ENCODE measurements at regions not wholly inside any gene's neighbourhood (a gene's known extent, or its start where the extent isn't known, plus 50 kb on each side); places are given as distances from the start of the nearest gene placed in this dataset.

DNA sequence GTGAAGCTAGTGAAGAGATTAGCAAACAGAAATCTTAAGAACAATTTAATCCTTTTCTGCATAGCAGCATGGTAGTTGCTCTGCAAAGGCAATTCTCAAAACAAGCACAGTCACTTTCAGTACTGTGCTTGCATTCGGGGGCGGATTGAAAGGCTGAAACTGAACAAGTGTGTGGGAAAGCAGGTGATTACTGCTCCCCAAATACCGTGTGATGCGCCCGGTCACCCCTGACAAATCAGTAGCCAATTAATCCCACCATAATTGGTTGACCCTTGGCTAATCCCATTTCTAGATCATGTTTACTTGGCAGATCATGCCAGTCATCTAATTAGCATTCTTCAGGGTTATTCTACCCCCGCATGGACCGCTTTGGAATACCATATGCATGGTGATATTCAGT is 76.5 kb upstream of the ADRB1 start:
- no peak overlapping the region for H3K27ac Mint-ChIP-seq (ENCODE audit: low read depth)

DNA sequence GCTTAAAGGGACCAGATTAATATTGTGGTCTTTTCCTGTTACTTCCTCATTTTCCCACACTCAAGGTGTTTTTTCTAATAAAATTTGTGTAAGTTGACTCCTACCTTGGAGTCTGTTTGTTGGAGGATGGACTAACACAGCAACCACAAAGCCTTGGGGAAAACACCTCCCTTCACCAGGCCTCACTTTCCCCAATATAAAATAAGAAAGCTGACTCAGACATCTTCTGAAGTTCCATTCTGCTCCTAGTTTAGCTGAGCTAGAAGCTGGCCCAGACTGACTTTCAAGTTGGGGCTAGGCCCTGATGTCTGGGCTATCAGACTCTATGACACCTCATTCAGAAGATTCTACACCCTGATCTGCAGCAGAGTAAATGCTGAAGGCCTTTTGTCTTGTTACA is 73.0 kb upstream of the ADRB1 start:
- Mint-ChIP-seq H3K27me3 (peaks cover 10% of the 10 kb centered on the region), H3K4me3 (no peak overlapping the region), H3K9me3 (no peaks in the 10 kb centered on the region), H3K4me1 (no peaks in the 10 kb centered on the region), H3K36me3 (ENCODE audit: insufficient read depth) (no peaks in the 10 kb centered on the region), H3K27ac (ENCODE audit: low read depth) (no peak overlapping the region)
- DNase-seq (ENCODE audit: low spot score in 2 of 2): no peak
- no peak for ATAC-seq (replicated peaks; ENCODE audit: extremely low read depth, poor library complexity, severe bottlenecking)

More for the DNA sequence above, 76.5 kb upstream of the ADRB1 start:
- Mint-ChIP-seq H3K4me3 (no peak overlapping the region), H3K36me3 (ENCODE audit: insufficient read depth) (no peaks in the 10 kb centered on the region), H3K9me3 (no peaks in the 10 kb centered on the region), H3K4me1 (peaks cover 6% of the 10 kb centered on the region), H3K27me3 (no peaks in the 10 kb centered on the region)
- no peak for ATAC-seq (replicated peaks; ENCODE audit: extremely low read depth, poor library complexity, severe bottlenecking)
- DNase-seq (ENCODE audit: low spot score in 2 of 2): no peak

DNA sequence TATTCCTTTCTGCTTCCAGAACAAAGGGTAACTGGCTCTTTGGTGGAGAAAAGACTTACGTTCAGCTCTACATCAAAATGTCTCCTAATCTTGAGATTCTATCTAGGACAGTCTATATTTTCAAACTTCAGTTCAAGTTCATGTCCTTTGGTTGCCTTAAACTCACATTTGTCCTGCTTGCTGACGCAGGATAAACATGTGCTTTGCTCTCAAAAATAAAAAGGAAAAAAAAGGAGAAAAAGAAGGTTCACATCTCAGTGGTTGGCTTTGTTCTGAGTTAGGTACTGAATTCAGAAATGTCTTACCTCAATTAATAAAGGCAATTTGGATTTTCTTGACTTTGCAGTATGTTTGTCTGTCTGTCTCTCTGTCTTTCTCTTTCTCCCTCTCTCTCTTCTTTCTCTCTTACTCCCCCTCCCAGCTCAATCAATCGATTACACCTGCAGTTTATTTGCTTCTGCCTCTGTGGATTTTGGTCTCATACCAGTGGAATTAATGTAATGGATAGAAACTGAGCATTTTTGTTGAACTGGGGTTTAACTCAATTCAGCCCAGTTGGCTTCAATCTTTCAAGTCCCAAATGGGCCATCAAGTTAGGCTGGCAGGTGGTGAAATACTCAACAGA is 72.2 kb upstream of the ADRB1 start:
- H3K4me1 Mint-ChIP-seq: no peaks in the 10 kb centered on the region
- H3K4me3 Mint-ChIP-seq: no peak overlapping the region
- peaks cover 16% of the 10 kb centered on the region for H3K27me3 Mint-ChIP-seq
- no peak for DNase-seq (ENCODE audit: low spot score in 2 of 2)
- H3K27ac Mint-ChIP-seq (ENCODE audit: low read depth): no peak overlapping the region
- ATAC-seq (replicated peaks; ENCODE audit: extremely low read depth, poor library complexity, severe bottlenecking): no peak
- H3K9me3 Mint-ChIP-seq: no peaks in the 10 kb centered on the region
- no peaks in the 10 kb centered on the region for H3K36me3 Mint-ChIP-seq (ENCODE audit: insufficient read depth)

DNA sequence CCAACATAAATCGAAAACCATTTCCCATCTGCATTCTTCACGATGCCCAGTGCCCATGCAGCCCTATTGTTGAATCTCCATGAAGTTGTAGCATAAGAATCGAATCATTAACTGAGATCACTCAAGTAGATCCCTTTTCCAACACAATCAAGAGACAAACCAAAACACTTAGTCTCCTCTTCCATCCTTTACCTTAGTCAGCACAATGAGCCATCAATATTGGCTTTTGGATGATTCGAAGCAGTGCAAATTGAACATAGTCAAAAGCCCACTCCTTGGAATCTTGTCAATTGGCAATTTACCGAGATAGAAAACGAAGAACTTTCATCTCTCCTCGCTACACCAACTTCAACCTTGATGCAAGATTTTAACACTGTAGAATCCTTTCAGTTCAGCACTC is 66.5 kb upstream of the ADRB1 start:
- Mint-ChIP-seq H3K36me3 (ENCODE audit: insufficient read depth) (no peaks in the 10 kb centered on the region), H3K27me3 (peaks cover 19% of the 10 kb centered on the region), H3K4me3 (no peak overlapping the region), H3K4me1 (peaks cover 6% of the 10 kb centered on the region), H3K9me3 (no peaks in the 10 kb centered on the region), H3K27ac (ENCODE audit: low read depth) (no peak overlapping the region)
- no peak for ATAC-seq (replicated peaks; ENCODE audit: extremely low read depth, poor library complexity, severe bottlenecking)
- no peak for DNase-seq (ENCODE audit: low spot score in 2 of 2)

DNA sequence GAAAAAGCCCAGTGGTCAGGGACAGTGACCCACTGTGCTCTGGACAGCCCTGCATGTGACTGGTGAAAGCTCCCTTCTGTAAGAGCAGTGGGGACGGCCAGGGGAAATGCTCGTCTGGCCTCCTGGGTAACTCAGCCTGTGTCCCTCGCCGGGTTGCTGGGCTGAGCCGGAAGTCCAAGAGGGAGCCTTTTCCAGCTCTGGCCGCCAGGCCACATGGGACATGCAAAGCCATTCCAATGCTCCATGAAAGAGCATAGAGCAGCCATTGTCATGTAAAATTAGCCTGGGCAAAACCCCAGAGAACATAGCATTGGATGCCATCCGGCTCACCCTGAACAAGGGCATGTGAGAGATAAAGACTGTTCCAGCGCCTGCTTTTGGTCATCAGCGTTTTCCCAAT is 64.9 kb upstream of the ADRB1 start:
- peaks cover 19% of the 10 kb centered on the region for H3K27me3 Mint-ChIP-seq
- ATAC-seq (replicated peaks; ENCODE audit: extremely low read depth, poor library complexity, severe bottlenecking): no peak

DNA sequence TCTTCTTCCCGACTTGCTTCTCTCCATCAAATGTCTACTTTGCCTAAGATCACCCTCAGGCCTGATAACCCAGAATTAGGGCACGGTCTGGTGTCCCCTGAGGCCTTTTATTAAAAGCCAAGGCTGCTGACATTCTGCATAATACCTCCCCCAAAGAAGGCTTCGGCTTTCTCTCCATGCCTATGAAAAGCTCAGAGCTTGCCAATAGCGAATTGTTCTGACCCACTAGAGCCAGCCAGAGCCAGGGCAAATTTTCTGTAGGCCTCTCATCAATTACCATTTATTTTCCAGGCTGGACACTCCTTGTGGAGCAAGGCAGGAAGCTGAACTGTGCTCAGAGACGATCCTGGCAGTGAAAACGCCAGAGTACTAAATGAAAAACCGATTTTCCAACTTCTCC is 64.3 kb upstream of the ADRB1 start:
- no peak overlapping the region for H3K4me3 Mint-ChIP-seq
- peaks cover 19% of the 10 kb centered on the region for H3K27me3 Mint-ChIP-seq
- ATAC-seq (replicated peaks; ENCODE audit: extremely low read depth, poor library complexity, severe bottlenecking) (no peak), DNase-seq (ENCODE audit: low spot score in 2 of 2) (no peak)
- no peaks in the 10 kb centered on the region for H3K9me3 Mint-ChIP-seq
- H3K4me1 Mint-ChIP-seq: peaks cover 19% of the 10 kb centered on the region
- H3K27ac Mint-ChIP-seq (ENCODE audit: low read depth): no peak overlapping the region
- H3K36me3 Mint-ChIP-seq (ENCODE audit: insufficient read depth): no peaks in the 10 kb centered on the region

More for the DNA sequence above, 64.9 kb upstream of the ADRB1 start:
- no peak overlapping the region for H3K4me3 Mint-ChIP-seq
- peaks cover 17% of the 10 kb centered on the region for H3K4me1 Mint-ChIP-seq
- no peaks in the 10 kb centered on the region for H3K9me3 Mint-ChIP-seq
- no peak for DNase-seq (ENCODE audit: low spot score in 2 of 2)
- H3K36me3 Mint-ChIP-seq (ENCODE audit: insufficient read depth): no peaks in the 10 kb centered on the region
- no peak overlapping the region for H3K27ac Mint-ChIP-seq (ENCODE audit: low read depth)

DNA sequence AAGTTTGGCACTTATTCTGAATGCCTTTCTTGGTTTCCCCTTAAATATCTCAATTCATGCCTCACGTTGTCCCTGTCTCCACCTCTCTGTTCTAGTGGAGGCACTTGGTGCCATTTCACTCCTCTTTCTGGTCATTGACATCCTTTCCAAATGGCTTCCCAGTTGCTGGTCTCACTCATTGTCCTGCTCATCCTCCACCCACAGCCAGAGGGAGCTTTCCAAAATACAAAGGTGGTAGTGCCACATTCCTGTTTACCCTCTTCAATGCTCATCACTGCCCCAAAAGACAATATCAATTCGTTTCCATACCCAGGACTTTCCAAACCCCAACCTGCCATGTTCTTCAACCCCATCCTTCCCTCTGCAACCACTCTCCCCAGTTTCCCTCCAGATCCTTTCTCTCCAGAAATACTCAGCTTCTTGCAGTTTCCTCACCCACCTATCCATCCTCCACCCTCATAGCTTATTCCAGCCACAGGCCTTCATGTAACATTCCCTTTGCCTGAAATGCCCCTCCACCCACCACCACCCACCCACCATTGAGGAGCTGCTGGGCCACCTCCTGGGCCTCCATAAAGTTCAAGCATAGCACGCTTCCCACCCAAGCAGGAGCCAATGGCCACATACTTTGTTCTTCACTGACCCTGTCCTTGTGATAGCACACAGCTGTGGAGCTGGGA is 63.1 kb upstream of the ADRB1 start:
- Mint-ChIP-seq H3K27me3 (peaks cover 10% of the 10 kb centered on the region), H3K36me3 (ENCODE audit: insufficient read depth) (no peaks in the 10 kb centered on the region), H3K4me1 (peaks cover 19% of the 10 kb centered on the region), H3K27ac (ENCODE audit: low read depth) (no peak overlapping the region), H3K4me3 (no peak overlapping the region), H3K9me3 (no peaks in the 10 kb centered on the region)
- ATAC-seq (replicated peaks; ENCODE audit: extremely low read depth, poor library complexity, severe bottlenecking) (no peak), DNase-seq (ENCODE audit: low spot score in 2 of 2) (no peak)

DNA sequence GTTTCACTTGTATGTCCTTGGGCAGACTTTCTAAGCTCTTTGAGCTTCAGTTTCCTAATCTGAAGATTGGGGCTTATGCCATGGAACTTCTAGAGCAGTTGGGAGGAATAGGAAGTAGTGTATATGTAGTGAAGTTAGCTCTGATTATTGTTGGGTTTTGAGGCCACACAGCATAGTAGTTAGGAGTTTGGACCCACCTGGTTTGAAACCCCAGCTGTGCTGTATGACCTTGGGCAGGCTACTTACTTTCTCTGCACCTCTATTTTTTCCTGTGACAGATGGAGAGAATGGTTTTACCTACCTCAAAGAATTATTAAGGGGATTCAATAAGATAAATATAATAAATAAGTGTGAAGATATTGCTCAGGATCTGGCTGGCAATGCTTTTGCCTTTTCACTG is 61.4 kb upstream of the ADRB1 start:
- H3K4me1 Mint-ChIP-seq: peaks cover 19% of the 10 kb centered on the region
- H3K9me3 Mint-ChIP-seq: no peaks in the 10 kb centered on the region
- no peak for ATAC-seq (replicated peaks; ENCODE audit: extremely low read depth, poor library complexity, severe bottlenecking)
- H3K36me3 Mint-ChIP-seq (ENCODE audit: insufficient read depth): no peaks in the 10 kb centered on the region
- DNase-seq (ENCODE audit: low spot score in 2 of 2): no peak
- no peak overlapping the region for H3K4me3 Mint-ChIP-seq
- no peaks in the 10 kb centered on the region for H3K27me3 Mint-ChIP-seq
- H3K27ac Mint-ChIP-seq (ENCODE audit: low read depth): peak overlapping the region; percentile 5

DNA sequence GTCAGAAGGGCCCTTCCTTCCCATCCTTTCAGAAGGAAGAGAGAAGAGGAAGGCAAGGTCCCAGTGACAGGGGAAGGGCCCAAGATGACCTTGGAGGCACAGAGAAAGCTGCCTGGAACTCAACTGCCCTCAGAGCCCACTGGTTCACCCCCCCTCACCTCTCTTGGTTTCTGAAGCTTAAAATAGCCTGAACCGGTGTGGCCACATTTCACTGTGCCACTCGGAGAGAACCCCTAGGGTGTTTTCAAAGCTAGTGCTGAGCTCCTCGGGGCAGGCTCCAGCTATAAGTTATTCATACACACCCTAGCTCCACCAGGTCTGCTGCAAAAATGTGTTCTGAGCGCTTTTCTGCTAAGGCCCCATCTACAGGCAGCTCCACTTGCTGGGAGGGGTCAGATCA is 60.9 kb upstream of the ADRB1 start:
- DNase-seq (ENCODE audit: low spot score in 2 of 2) (no peak), ATAC-seq (replicated peaks; ENCODE audit: extremely low read depth, poor library complexity, severe bottlenecking) (no peak)
- Mint-ChIP-seq H3K9me3 (no peaks in the 10 kb centered on the region), H3K36me3 (ENCODE audit: insufficient read depth) (no peaks in the 10 kb centered on the region), H3K27me3 (no peaks in the 10 kb centered on the region), H3K27ac (ENCODE audit: low read depth) (no peak overlapping the region), H3K4me3 (no peak overlapping the region), H3K4me1 (peaks cover 19% of the 10 kb centered on the region)

DNA sequence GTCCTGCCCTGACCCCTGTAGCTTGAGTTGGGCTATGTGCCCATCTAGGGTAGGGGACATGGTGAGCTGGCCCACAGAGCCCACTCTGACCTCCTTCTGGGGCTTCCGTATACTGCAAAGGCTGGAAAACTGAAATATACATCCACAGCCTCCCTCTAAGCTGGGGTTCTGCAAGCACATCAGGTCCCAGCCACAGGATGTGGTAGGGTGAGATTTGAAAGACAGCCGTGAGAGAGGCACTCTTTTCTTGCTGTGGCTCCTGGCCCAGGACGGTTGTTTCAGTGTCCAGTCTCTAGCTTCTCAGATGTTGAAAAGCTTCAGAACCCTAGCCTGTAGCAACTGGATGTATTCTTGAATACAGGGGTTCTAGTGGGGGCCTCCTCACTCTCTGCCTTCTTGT is 60.1 kb upstream of the ADRB1 start:
- Mint-ChIP-seq H3K4me3 (peak overlapping the region; percentile 34), H3K27ac (ENCODE audit: low read depth) (peak overlapping the region; percentile 71), H3K36me3 (ENCODE audit: insufficient read depth) (no peaks in the 10 kb centered on the region), H3K4me1 (peaks cover 19% of the 10 kb centered on the region), H3K27me3 (no peaks in the 10 kb centered on the region), H3K9me3 (no peaks in the 10 kb centered on the region)
- DNase-seq (ENCODE audit: low spot score in 2 of 2): no peak
- peak; percentile 67 for ATAC-seq (replicated peaks; ENCODE audit: extremely low read depth, poor library complexity, severe bottlenecking)

DNA sequence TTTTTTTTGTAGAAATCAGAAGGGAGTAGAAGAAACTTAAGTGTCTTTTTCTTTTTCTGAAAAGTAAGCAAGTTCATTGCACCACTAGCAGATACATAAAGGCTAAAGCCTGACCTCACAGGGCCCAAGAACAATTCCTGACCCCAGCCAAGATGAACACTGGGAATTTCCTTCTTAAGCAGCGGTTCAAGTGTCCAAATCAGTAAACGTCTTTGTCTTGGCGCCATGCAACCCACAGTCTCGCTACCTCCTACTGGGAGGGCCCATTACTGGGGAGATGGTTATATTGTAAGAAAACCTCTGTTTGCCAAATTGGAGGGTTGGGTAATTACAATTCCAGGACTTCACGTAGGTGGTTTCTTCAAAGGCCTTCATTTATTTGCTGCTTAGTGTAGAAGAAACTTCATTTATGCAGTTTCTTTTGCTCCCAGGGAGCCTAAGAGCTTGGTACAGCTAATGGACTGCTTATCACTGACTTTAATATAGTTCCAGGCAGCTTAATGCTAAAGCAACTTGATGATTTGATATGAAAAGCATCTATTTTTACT is 58.3 kb upstream of the ADRB1 start:
- ATAC-seq (replicated peaks; ENCODE audit: extremely low read depth, poor library complexity, severe bottlenecking) (no peak), DNase-seq (ENCODE audit: low spot score in 2 of 2) (no peak)
- Mint-ChIP-seq H3K4me3 (no peak overlapping the region), H3K27ac (ENCODE audit: low read depth) (no peak overlapping the region), H3K36me3 (ENCODE audit: insufficient read depth) (no peaks in the 10 kb centered on the region), H3K4me1 (peaks cover 19% of the 10 kb centered on the region), H3K9me3 (no peaks in the 10 kb centered on the region), H3K27me3 (no peaks in the 10 kb centered on the region)

DNA sequence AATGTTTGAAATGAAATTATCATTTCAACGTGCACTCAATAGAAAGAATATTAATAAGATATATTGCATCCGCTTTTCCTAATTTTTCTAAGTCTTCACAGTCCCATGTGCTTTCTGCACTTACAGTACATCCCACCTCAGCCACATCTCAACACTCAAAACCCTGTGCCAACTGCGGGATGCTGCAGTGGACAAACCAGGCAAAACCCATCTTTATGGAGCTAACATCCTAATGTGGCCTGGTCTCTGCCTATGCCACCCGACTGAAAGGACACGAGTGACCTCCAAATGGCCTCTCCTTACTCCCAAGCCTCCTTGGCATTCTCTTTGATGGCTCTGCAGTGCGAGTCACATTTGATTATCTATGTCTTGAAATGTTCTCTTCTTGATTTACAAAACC is 57.4 kb upstream of the ADRB1 start:
- Mint-ChIP-seq H3K4me3 (no peak overlapping the region), H3K27me3 (peaks cover under 1% of the 10 kb centered on the region), H3K27ac (ENCODE audit: low read depth) (no peak overlapping the region)

DNA sequence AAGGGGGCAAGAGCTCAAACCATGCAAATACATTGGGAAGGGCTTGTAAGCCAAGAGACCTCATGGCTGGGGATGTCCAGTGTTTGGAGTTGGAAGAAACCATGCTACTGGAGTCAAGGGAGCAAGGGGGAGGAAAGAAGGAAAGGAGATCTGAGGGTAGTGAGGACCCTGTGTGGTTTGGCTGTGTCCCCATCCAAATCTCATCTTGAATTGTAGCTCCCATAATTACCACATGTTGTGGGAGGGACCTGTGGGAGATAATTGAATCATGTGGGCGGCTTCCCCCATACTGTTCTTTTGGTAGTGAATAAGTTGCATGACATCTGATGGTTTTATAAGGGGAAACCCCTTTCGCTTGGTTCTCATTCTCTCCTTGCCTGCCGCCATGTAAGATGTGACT is 56.5 kb upstream of the ADRB1 start:
- ATAC-seq (replicated peaks; ENCODE audit: extremely low read depth, poor library complexity, severe bottlenecking) (no peak), DNase-seq (ENCODE audit: low spot score in 2 of 2) (no peak)
- H3K9me3 Mint-ChIP-seq: no peaks in the 10 kb centered on the region
- no peak overlapping the region for H3K4me3 Mint-ChIP-seq
- H3K27ac Mint-ChIP-seq (ENCODE audit: low read depth): no peak overlapping the region
- peaks cover 9% of the 10 kb centered on the region for H3K27me3 Mint-ChIP-seq
- no peaks in the 10 kb centered on the region for H3K36me3 Mint-ChIP-seq (ENCODE audit: insufficient read depth)
- peaks cover 19% of the 10 kb centered on the region for H3K4me1 Mint-ChIP-seq

More for the DNA sequence above, 57.4 kb upstream of the ADRB1 start:
- Mint-ChIP-seq H3K9me3 (no peaks in the 10 kb centered on the region), H3K4me1 (peaks cover 20% of the 10 kb centered on the region), H3K36me3 (ENCODE audit: insufficient read depth) (no peaks in the 10 kb centered on the region)
- ATAC-seq (replicated peaks; ENCODE audit: extremely low read depth, poor library complexity, severe bottlenecking) (no peak), DNase-seq (ENCODE audit: low spot score in 2 of 2) (no peak)
